SW 1271 (cell line): ENCODE measurements at regions not wholly inside any gene's neighbourhood (a gene's known extent, or its start where the extent isn't known, plus 50 kb on each side); places are given as distances from the start of the nearest gene placed in this dataset.

Experiments used
- DNase-seq, 2 experiments: peaks; one replicate each; lab custom pipeline; 2025; lab: John Stamatoyannopoulos, UW

GRCh38 chr9:107999011-107999410 is 509.4 kb upstream of the KLF4 start:
- DNase-seq = no peak

- no peak for DNase-seq
Observed at GRCh38 chr9:107994648-107995047, 505.1 kb upstream of the KLF4 start.

- no peak for DNase-seq
Observed at GRCh38 chr9:107992271-107992670, 502.7 kb upstream of the KLF4 start.

GRCh38 chr9:107991581-107991980 is 502.0 kb upstream of the KLF4 start:
- no peak for DNase-seq

- DNase-seq = no peak
Observed at GRCh38 chr9:107989544-107989943, 500.0 kb upstream of the KLF4 start.

GRCh38 chr9:107989099-107989498 is 499.5 kb upstream of the KLF4 start:
- no peak for DNase-seq

GRCh38 chr9:107984956-107985355 is 495.4 kb upstream of the KLF4 start:
- DNase-seq = no peak

GRCh38 chr9:107983762-107984161 is 494.2 kb upstream of the KLF4 start:
- DNase-seq = no peak

GRCh38 chr9:107983181-107983603 is 493.6 kb upstream of the KLF4 start:
- DNase-seq = no peak

- no peak for DNase-seq
Observed at GRCh38 chr9:107982745-107983144, 493.2 kb upstream of the KLF4 start.

GRCh38 chr9:107982001-107982400 is 492.4 kb upstream of the KLF4 start:
- no peak for DNase-seq

- DNase-seq = no peak
Observed at GRCh38 chr9:107980984-107981383, 491.4 kb upstream of the KLF4 start.

- no peak for DNase-seq
Observed at GRCh38 chr9:107976767-107977166, 487.2 kb upstream of the KLF4 start.

GRCh38 chr9:107975426-107976010 is 485.9 kb upstream of the KLF4 start:
- DNase-seq = no peak

- no peak for DNase-seq
Observed at GRCh38 chr9:107973451-107973850, 483.9 kb upstream of the KLF4 start.

GRCh38 chr9:107972346-107972745 is 482.8 kb upstream of the KLF4 start:
- no peak for DNase-seq

- no peak for DNase-seq
Observed at GRCh38 chr9:107971241-107971640, 481.7 kb upstream of the KLF4 start.

- DNase-seq = no peak
Observed at GRCh38 chr9:107970726-107971125, 481.2 kb upstream of the KLF4 start.

GRCh38 chr9:107969727-107970126 is 480.2 kb upstream of the KLF4 start:
- DNase-seq = no peak

- no peak for DNase-seq
Observed at GRCh38 chr9:107969141-107969540, 479.6 kb upstream of the KLF4 start.

GRCh38 chr9:107963246-107963645 is 473.7 kb upstream of the KLF4 start:
- DNase-seq = no peak

- DNase-seq = no peak
Observed at GRCh38 chr9:107960916-107961315, 471.3 kb upstream of the KLF4 start.

GRCh38 chr9:107954312-107954711 is 464.7 kb upstream of the KLF4 start:
- DNase-seq = no peak

GRCh38 chr9:107953556-107954125 is 464.1 kb upstream of the KLF4 start:
- DNase-seq = no peak
